ENCODE measurements at regions not wholly inside any gene's neighbourhood (a gene's known extent, or its start where the extent isn't known, plus 50 kb on each side); places are given as distances from the start of the nearest gene placed in this dataset.

- TF ChIP-seq STAT1 (IDR thresholded peaks at IDR 0.05; ENCODE audit: unreplicated experiment) (no peak), EZH2phosphoT487 (IDR thresholded peaks at IDR 0.05; ENCODE audit: unreplicated experiment) (no peak), REST (IDR thresholded peaks at IDR 0.05; ENCODE audit: unreplicated experiment) (no peak), ETS1 (IDR thresholded peaks at IDR 0.05) (no peak), JUNB (IDR thresholded peaks at IDR 0.05; ENCODE audit: unreplicated experiment) (no peak), ZNF114 (CRISPR knock-in tag; IDR thresholded peaks at IDR 0.05) (no peak), CREB1 (CRISPR knock-in tag; IDR thresholded peaks at IDR 0.05; ENCODE audit: low read depth) (no peak), EZH2 (IDR thresholded peaks at IDR 0.05; ENCODE audit: low read depth, unreplicated experiment) (no peak), ZNF331 (CRISPR knock-in tag; IDR thresholded peaks at IDR 0.05; ENCODE audit: low read depth) (no peak), POLR2AphosphoS5 (IDR thresholded peaks at IDR 0.05; ENCODE audit: low read depth) (no peak), NANOG (IDR thresholded peaks at IDR 0.05; ENCODE audit: borderline replicate concordance) (no peak), ZNF462 (CRISPR knock-in tag; IDR thresholded peaks at IDR 0.05) (no peak), CTCF (conservative IDR thresholded peaks at IDR 0.05; ENCODE audit: low read depth in 2 of 2) (no peak)
- Mint-ChIP-seq H3K36me3 (ENCODE audit: low read depth) (no peaks in the 10 kb centered on the region), H3K4me1 (no peaks in the 10 kb centered on the region; the same call in 2 of the 3 replicates), H3K27ac (no peak overlapping the region), H3K27me3 (ENCODE audit: insufficient read depth, low read depth, poor library complexity) (no peaks in the 10 kb centered on the region), H3K9me3 (no peaks in the 10 kb centered on the region), H3K4me3 (no peak overlapping the region)
- ATAC-seq (no peak), DNase-seq (ENCODE audit: low spot score) (no peak)
- H3K27ac ChIP-seq (ENCODE audit: low read depth): no peak overlapping the region
- no peaks in the 10 kb centered on the region for H3K9me2 ChIP-seq (ENCODE audit: insufficient read depth)
- H2AFZ ChIP-seq: no peak overlapping the region
- no peaks in the 10 kb centered on the region for H4K20me1 ChIP-seq (replicated peaks; ENCODE audit: insufficient read depth)
- no peaks in the 10 kb centered on the region for H3K27me3 ChIP-seq (ENCODE audit: insufficient read depth)
- H3F3A ChIP-seq (replicated peaks; ENCODE audit: low read depth): no peaks in the 10 kb centered on the region
- H3K4me1 ChIP-seq (ENCODE audit: insufficient read depth): no peaks in the 10 kb centered on the region
- H3K4me2 ChIP-seq: no peak overlapping the region
- H3K36me3 ChIP-seq (ENCODE audit: insufficient read depth): no peaks in the 10 kb centered on the region
- H3K79me2 ChIP-seq (replicated peaks; ENCODE audit: insufficient read depth): no peaks in the 10 kb centered on the region
- H3K4me3 ChIP-seq: no peak overlapping the region
Observed at GRCh38 chr6:113188962-113189361, 668.2 kb upstream of the MARCKS start.
